CD4-positive, alpha-beta T cell (primary cell): ENCODE measurements at regions not wholly inside any gene's neighbourhood (a gene's known extent, or its start where the extent isn't known, plus 50 kb on each side); places are given as distances from the start of the nearest gene placed in this dataset.

Experiments
- ATAC-seq: fragments of 200-7000 bp; cut with Tn5 transposase; one replicate; pipeline ENCODE4 v1.10.0; 2022; ENCODE audit warnings: mild to moderate bottlenecking; ENCODE audit not compliant: poor library complexity
- CTCF ChIA-PET: fragments of 350-600 bp; sonication (Branson Sonifier 250); formaldehyde crosslinking; loops from one replicate; lab custom pipeline; 2021; ENCODE audit warnings: antibody characterized with exemption, inconsistent platforms; lab: Charles Lee
- POLR2A ChIA-PET: fragments of 350-600 bp; sonication (Branson Sonifier 250); formaldehyde crosslinking; loops from one replicate; lab custom pipeline; 2021; ENCODE audit warnings: antibody characterized with exemption, inconsistent platforms; lab: Charles Lee
- DNase-seq, 14 experiments: peaks; one replicate each; pipeline ENCODE4 v3.0.0-alpha.2; 2013 to 2020; ENCODE audit warnings: mixed read lengths in 2 of 14
- H3K27ac ChIP-seq, 2 donors: one replicate each; pipeline versions ENCODE4 v1.5.1 to v1.7.0; 2013; ENCODE audit warnings: low read length in 2 of 2, low read depth in 1 of 2, mild to moderate bottlenecking in 1 of 2
- H3K27me3 ChIP-seq, 2 experiments: 1 replicate in 1 of 2; 2 replicates in 1 of 2; pipeline versions ENCODE4 v1.6.1 to v1.7.0; 2013; ENCODE audit warnings: low read length in 2 of 2, control low read depth in 1 of 2, mild to moderate bottlenecking in 1 of 2, moderate library complexity in 1 of 2; ENCODE audit not compliant: insufficient read depth in 2 of 2, control insufficient read depth in 1 of 2
- H3K36me3 ChIP-seq: one replicate; pipeline ENCODE4 v1.6.1; 2013; ENCODE audit warnings: low read length, control low read depth; ENCODE audit not compliant: insufficient read depth
- H3K4me1 ChIP-seq: one replicate; pipeline ENCODE4 v1.6.1; 2013; ENCODE audit warnings: low read length, control low read depth; ENCODE audit not compliant: insufficient read depth
- H3K4me3 ChIP-seq: one replicate; pipeline ENCODE4 v1.5.1; 2013; ENCODE audit warnings: mild to moderate bottlenecking, low read length, moderate library complexity
- H3K9me3 ChIP-seq, 2 experiments: 1 replicate in 1 of 2; 2 replicates in 1 of 2; pipeline versions ENCODE4 v1.6.1 to v1.7.0; 2013; ENCODE audit warnings: low read length in 2 of 2, mild to moderate bottlenecking in 2 of 2, control low read depth in 1 of 2, moderate library complexity in 1 of 2; ENCODE audit not compliant: control insufficient read depth in 1 of 2, insufficient read depth in 1 of 2
- H3K27ac Mint-ChIP-seq: one replicate; pipeline ENCODE4 v1.8.0; 2020; ENCODE audit warnings: mixed read lengths
- H3K27me3 Mint-ChIP-seq: one replicate; pipeline ENCODE4 v1.8.0; 2021; ENCODE audit warnings: mixed read lengths
- H3K36me3 Mint-ChIP-seq: one replicate; pipeline ENCODE4 v1.8.0; 2021; ENCODE audit warnings: low read depth, mixed read lengths
- H3K4me1 Mint-ChIP-seq: one replicate; pipeline ENCODE4 v1.8.0; 2021; ENCODE audit warnings: low read depth, mixed read lengths
- H3K4me3 Mint-ChIP-seq: one replicate; pipeline ENCODE4 v1.8.0; 2020; ENCODE audit warnings: mild to moderate bottlenecking, mixed read lengths
- H3K9me3 Mint-ChIP-seq: one replicate; pipeline ENCODE4 v1.8.0; 2020; ENCODE audit warnings: mixed read lengths
- CTCF ChIP-seq: fragments of 200-600 bp; IDR thresholded peaks from one replicate; pipeline ENCODE4 v1.8.0; 2022; ENCODE audit warnings: antibody characterized with exemption, mild to moderate bottlenecking
- intact Hi-C, 2 experiments: fragments of 100-400 bp; cut with DNase I in 1 of 2; cut with micrococcal nuclease in 1 of 2; formaldehyde crosslinking; loops; one replicate each; pipeline versions ENCODE4 v1.15.1 to v1.9.0; 2023 to 2025; cut with DNase I, micrococcal nuclease

- Mint-ChIP-seq H3K9me3 (peaks cover 7% of the 10 kb centered on the region), H3K4me3 (no peak overlapping the region), H3K4me1 (no peaks in the 10 kb centered on the region), H3K36me3 (no peaks in the 10 kb centered on the region), H3K27ac (no peak overlapping the region), H3K27me3 (no peaks in the 10 kb centered on the region)
- intact Hi-C loops, result no loop called here
- no peak overlapping the region for H3K27ac ChIP-seq
- H3K4me3 ChIP-seq, result no peak overlapping the region
- H3K4me1 ChIP-seq, result no peaks in the 10 kb centered on the region
- CTCF ChIA-PET, result no interaction called here
- DNase-seq (no peak), ATAC-seq (no peak)
- peaks cover 0 to 9% of the 10 kb centered on the region in 2 experiments for H3K9me3 ChIP-seq
- H3K36me3 ChIP-seq, result no peaks in the 10 kb centered on the region
- POLR2A ChIA-PET, result no interaction called here
- TF ChIP-seq CTCF, result no peak
- no peaks in the 10 kb centered on the region for H3K27me3 ChIP-seq
Observed at GRCh38 chr20:12627485-12627884, 381.3 kb upstream of the SPTLC3 start.

GRCh38 chr20:12638633-12639312 lies 370.0 kb upstream of the SPTLC3 start:
- no peak overlapping the region for H3K27ac ChIP-seq
- no peaks in the 10 kb centered on the region for H3K36me3 ChIP-seq
- CTCF ChIA-PET, result no interaction called here
- no peak for DNase-seq
- no peaks in the 10 kb centered on the region for H3K27me3 ChIP-seq
- no peak for ATAC-seq
- peaks cover 0 to 4% of the 10 kb centered on the region in 2 experiments for H3K9me3 ChIP-seq
- H3K36me3 Mint-ChIP-seq, result no peaks in the 10 kb centered on the region
- no peak for TF ChIP-seq CTCF
- no peak overlapping the region for H3K27ac Mint-ChIP-seq
- intact Hi-C loops, result no loop called here
- H3K4me3 ChIP-seq, result no peak overlapping the region
- POLR2A ChIA-PET, result no interaction called here
- no peaks in the 10 kb centered on the region for H3K4me1 ChIP-seq
- H3K9me3 Mint-ChIP-seq, result peaks cover 6% of the 10 kb centered on the region
- no peaks in the 10 kb centered on the region for H3K4me1 Mint-ChIP-seq
- no peak overlapping the region for H3K4me3 Mint-ChIP-seq
- no peaks in the 10 kb centered on the region for H3K27me3 Mint-ChIP-seq

GRCh38 chr20:12640251-12640650 lies 368.5 kb upstream of the SPTLC3 start:
- H3K4me3 Mint-ChIP-seq, result no peak overlapping the region
- Histone ChIP-seq H3K36me3 (no peaks in the 10 kb centered on the region), H3K4me3 (no peak overlapping the region), H3K27ac (no peak overlapping the region), H3K9me3 (peaks cover 0 to 4% of the 10 kb centered on the region in 2 experiments), H3K27me3 (no peaks in the 10 kb centered on the region), H3K4me1 (no peaks in the 10 kb centered on the region)
- H3K4me1 Mint-ChIP-seq, result no peaks in the 10 kb centered on the region
- no peak overlapping the region for H3K27ac Mint-ChIP-seq
- ChIA-PET CTCF (no interaction called here), POLR2A (no interaction called here)
- H3K9me3 Mint-ChIP-seq, result peaks cover 6% of the 10 kb centered on the region
- intact Hi-C loops, result no loop called here
- ATAC-seq (no peak), DNase-seq (no peak)
- no peaks in the 10 kb centered on the region for H3K36me3 Mint-ChIP-seq
- H3K27me3 Mint-ChIP-seq, result no peaks in the 10 kb centered on the region
- TF ChIP-seq CTCF, result no peak
